Tibial artery (tissue), 4 donors: ENCODE measurements at regions not wholly inside any gene's neighbourhood (a gene's known extent, or its start where the extent isn't known, plus 50 kb on each side); places are given as distances from the start of the nearest gene placed in this dataset.

Experiments used
- DNase-seq, 2 donors: peaks; one replicate each; pipeline ENCODE4 v3.0.0-alpha.2; 2019
- H3K27ac ChIP-seq, 2 donors: fragments of 200-600 bp; sonication (generic) in 1 of 2; 1 replicate in 1 of 2; 2 replicates in 1 of 2; pipeline ENCODE4 v1.5.1; 2018 to 2019; ENCODE audit warnings: mild to moderate bottlenecking in 1 of 2
- H3K27me3 ChIP-seq, 2 donors: fragments of 200-600 bp; sonication (generic) in 1 of 2; one replicate each; pipeline versions ENCODE4 v1.5.1 to v1.6.0; 2016 to 2019
- H3K36me3 ChIP-seq, 3 donors: fragments of 200-600 bp; sonication (generic) in 2 of 3; one replicate each; pipeline ENCODE4 v1.5.1; 2016 to 2019; ENCODE audit warnings: mild to moderate bottlenecking in 2 of 3
- H3K4me1 ChIP-seq, 4 donors: fragments of 200-600 bp; sonication (generic) in 2 of 4; 1 replicate in 3 of 4; 2 replicates in 1 of 4; pipeline ENCODE4 v1.5.1; 2016 to 2019
- H3K4me3 ChIP-seq, 2 donors: fragments of 200-600 bp; sonication (generic) in 1 of 2; 1 replicate in 1 of 2; 2 replicates in 1 of 2; pipeline ENCODE4 v1.5.1; 2018 to 2019; ENCODE audit warnings: mild to moderate bottlenecking in 2 of 2
- H3K9me3 ChIP-seq, 3 donors: fragments of 200-600 bp; sonication (generic) in 1 of 3; one replicate each; pipeline ENCODE4 v1.5.1; 2016 to 2019
- intact Hi-C: fragments of 100-400 bp; cut with DNase I; formaldehyde crosslinking; loops from one replicate; pipeline ENCODE4 v1.15.0; 2023; ENCODE audit warnings: low total_unique reads
- TF ChIP-seq, protein P1 (sequence below), 2 experiments: fragments of 200-600 bp in 1 of 2; fragments of 450-650 bp in 1 of 2; IDR thresholded peaks; one replicate each; pipeline ENCODE4 v1.5.1; 2017 to 2019; ENCODE audit warnings: antibody characterized with exemption in 2 of 2, mild to moderate bottlenecking in 1 of 2, moderate library complexity in 1 of 2

DNA sequence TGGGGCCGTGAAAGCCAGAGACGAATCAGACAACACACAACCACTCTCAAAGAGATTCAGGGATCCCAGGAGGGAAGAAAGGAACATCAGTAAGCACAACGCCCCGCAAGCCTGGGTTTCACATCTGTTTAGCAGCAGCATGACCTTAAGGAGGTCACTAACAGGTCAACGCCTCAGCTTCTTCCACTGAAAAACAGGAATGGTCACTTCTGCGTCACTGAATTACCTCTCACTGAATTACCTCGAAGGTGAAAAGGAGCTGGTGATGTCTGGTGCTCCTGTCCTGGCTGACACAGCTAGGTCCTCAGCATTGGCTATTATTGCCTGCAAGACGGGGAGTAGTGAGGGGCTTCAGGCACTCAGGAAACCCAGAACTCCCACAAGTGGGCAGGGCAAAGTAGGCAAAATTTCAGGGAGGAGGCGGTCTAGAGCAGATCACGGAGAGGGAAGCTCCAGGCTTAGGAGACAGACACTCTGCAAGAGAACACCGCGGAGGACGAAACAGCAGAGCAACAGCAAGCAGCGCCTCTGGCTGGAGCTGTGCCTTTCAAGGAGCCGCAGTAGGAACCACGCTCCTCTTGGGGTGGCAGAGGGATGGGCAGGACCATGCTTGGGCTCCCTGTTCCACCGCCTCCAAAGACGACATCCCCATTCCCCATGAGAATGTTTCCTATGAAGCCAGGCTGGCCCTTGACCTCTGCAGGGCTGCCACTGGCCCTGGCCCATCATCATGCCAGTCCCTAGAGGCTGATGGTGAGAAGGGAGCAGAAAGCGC is 108.4 kb downstream of the SINHCAF start:
- no peaks in the 10 kb centered on the region for H3K36me3 ChIP-seq
- intact Hi-C loops = no loop called here
- no peak overlapping the region for H3K4me3 ChIP-seq
- H3K9me3 ChIP-seq = no peaks in the 10 kb centered on the region
- no peak overlapping the region for H3K27ac ChIP-seq
- DNase-seq = no peak
- no peaks in the 10 kb centered on the region for H3K4me1 ChIP-seq
- TF ChIP-seq, protein P1, sequence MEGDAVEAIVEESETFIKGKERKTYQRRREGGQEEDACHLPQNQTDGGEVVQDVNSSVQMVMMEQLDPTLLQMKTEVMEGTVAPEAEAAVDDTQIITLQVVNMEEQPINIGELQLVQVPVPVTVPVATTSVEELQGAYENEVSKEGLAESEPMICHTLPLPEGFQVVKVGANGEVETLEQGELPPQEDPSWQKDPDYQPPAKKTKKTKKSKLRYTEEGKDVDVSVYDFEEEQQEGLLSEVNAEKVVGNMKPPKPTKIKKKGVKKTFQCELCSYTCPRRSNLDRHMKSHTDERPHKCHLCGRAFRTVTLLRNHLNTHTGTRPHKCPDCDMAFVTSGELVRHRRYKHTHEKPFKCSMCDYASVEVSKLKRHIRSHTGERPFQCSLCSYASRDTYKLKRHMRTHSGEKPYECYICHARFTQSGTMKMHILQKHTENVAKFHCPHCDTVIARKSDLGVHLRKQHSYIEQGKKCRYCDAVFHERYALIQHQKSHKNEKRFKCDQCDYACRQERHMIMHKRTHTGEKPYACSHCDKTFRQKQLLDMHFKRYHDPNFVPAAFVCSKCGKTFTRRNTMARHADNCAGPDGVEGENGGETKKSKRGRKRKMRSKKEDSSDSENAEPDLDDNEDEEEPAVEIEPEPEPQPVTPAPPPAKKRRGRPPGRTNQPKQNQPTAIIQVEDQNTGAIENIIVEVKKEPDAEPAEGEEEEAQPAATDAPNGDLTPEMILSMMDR (IDR thresholded peaks at IDR 0.05) = no peak
- peaks cover 0 to 14% of the 10 kb centered on the region in 2 donors for H3K27me3 ChIP-seq

DNA sequence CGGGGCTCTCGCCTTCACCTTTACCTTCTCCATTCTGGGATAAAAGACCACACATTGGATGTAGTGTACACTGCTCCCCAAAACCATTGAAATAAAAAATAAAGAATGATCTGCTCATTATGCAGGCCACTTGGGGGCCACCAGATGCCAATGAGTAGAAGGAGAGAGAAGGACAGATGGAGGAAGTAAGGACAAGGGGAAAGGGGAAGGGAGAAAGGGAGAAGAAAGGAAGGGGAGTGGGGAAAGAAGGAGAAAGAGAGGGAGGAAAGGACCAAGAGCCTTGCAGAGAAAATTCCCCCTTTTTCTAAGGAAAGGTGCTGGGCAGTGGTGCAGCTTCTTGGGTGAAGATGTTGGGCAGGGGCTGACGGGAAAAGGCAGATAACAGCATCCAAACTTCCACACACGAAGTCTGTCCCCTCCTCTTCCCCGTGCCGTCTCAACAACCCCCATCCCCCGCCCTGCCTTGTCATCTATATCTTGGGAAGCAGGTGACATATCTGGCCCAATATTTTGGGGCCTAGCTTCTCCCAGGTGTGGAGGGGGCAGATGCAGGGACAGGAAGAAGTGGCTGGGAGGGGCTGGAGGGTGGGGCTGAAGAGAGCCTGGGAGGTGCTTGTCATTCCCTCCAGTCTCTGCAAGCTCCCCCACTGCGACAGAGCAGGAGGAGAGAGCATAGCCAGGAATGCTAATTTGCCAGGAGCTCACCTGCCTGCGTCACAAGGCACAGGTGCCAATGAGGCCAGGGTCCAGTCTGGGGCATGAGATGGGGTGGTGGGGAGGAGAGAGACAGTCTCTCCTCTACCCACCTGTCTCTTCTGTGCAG is 107.5 kb downstream of the SINHCAF start:
- Histone ChIP-seq H3K4me1 (no peaks in the 10 kb centered on the region), H3K9me3 (no peaks in the 10 kb centered on the region), H3K27me3 (peaks cover 0 to 14% of the 10 kb centered on the region in 2 donors), H3K4me3 (no peak overlapping the region), H3K27ac (no peak overlapping the region), H3K36me3 (no peaks in the 10 kb centered on the region)
- intact Hi-C loops = no loop called here
- DNase-seq = no peak
- TF ChIP-seq, protein P1 (IDR thresholded peaks at IDR 0.05) = no peak

DNA sequence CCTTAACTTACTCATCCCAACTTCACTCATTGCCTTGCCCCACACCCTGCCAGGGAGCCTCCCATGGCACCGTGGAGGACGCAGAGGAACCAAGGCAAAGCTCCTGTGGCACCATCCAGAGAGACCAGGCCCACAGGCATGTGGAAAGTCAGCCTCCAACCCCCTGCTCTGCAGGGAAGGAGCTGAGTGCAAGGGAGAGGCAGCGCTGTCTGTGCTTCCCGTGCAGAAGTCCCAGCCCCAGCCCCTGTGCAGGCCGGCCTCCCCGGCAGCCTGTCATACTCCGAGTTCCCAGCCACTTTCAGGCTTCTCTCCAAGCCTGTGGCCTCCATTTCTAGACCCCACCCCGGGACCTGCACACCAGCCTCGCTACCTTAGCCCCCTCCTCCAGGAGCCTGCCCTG is 106.4 kb downstream of the SINHCAF start:
- Histone ChIP-seq H3K9me3 (no peaks in the 10 kb centered on the region), H3K36me3 (no peaks in the 10 kb centered on the region), H3K27me3 (peaks cover 0 to 14% of the 10 kb centered on the region in 2 donors), H3K4me3 (no peak overlapping the region), H3K4me1 (no peaks in the 10 kb centered on the region), H3K27ac (no peak overlapping the region)
- TF ChIP-seq, protein P1 (IDR thresholded peaks at IDR 0.05) = no peak
- no peak for DNase-seq
- intact Hi-C loops = no loop called here

DNA sequence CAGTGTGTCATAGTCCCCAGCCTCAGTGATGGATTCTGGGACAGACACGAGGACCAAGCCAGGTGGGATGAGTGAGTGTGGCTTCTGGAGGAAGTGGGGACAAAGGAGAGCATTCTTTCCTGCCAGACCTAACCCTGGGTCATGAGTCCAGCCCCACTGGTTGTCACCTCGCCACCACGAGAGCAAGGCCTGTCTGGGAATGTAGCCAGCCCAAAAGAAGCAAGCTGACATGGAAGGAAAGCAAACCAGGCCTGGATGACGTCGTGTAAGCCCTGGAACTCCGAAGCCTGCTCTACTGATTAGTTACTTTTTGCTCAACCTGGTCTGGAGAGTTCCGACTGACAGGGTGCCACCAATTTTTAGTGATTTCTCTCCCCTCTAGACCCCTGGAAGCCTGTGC is 105.9 kb downstream of the SINHCAF start:
- TF ChIP-seq, protein P1 (IDR thresholded peaks at IDR 0.05) = no peak
- intact Hi-C loops = no loop called here
- no peak for DNase-seq
- no peak overlapping the region for H3K27ac ChIP-seq
- H3K9me3 ChIP-seq = no peaks in the 10 kb centered on the region
- H3K4me1 ChIP-seq = no peaks in the 10 kb centered on the region
- no peak overlapping the region for H3K4me3 ChIP-seq
- peaks cover 0 to 14% of the 10 kb centered on the region in 2 donors for H3K27me3 ChIP-seq
- no peaks in the 10 kb centered on the region for H3K36me3 ChIP-seq

GRCh38 chr12:31220633-31221550 is 105.1 kb downstream of the SINHCAF start:
- H3K36me3 ChIP-seq = no peaks in the 10 kb centered on the region
- DNase-seq = no peak
- no peak overlapping the region for H3K27ac ChIP-seq
- TF ChIP-seq, protein P1 (IDR thresholded peaks at IDR 0.05) = no peak
- no peaks in the 10 kb centered on the region for H3K9me3 ChIP-seq
- intact Hi-C loops = no loop called here
- peaks cover 0 to 10% of the 10 kb centered on the region in 2 donors for H3K27me3 ChIP-seq
- no peaks in the 10 kb centered on the region for H3K4me1 ChIP-seq
- no peak overlapping the region for H3K4me3 ChIP-seq
